Activated CD4-positive, alpha-beta memory T cell treated with anti-CD3 and anti-CD28 coated beads for 36 hours (primary cell): ENCODE measurements at regions not wholly inside any gene's neighbourhood (a gene's known extent, or its start where the extent isn't known, plus 50 kb on each side); places are given as distances from the start of the nearest gene placed in this dataset.

Experiments
- CTCF ChIA-PET: fragments of 350-600 bp; sonication (Branson Sonifier 250); formaldehyde crosslinking; loops from one replicate; lab custom pipeline; 2021; ENCODE audit warnings: antibody characterized with exemption, inconsistent platforms; lab: Charles Lee
- POLR2A ChIA-PET: fragments of 350-600 bp; sonication (Branson Sonifier 250); formaldehyde crosslinking; loops from one replicate; lab custom pipeline; 2021; ENCODE audit warnings: antibody characterized with exemption; lab: Charles Lee
- DNase-seq: peaks from one replicate; pipeline ENCODE4 v3.0.0-alpha.2; 2020
- H3K27ac Mint-ChIP-seq: one replicate; pipeline ENCODE4 v1.8.0; 2021; ENCODE audit warnings: mixed read lengths
- H3K27me3 Mint-ChIP-seq: one replicate; pipeline ENCODE4 v1.8.0; 2021; ENCODE audit warnings: mixed read lengths
- H3K36me3 Mint-ChIP-seq: one replicate; pipeline ENCODE4 v1.8.0; 2021; ENCODE audit warnings: mixed read lengths
- H3K4me1 Mint-ChIP-seq: one replicate; pipeline ENCODE4 v1.8.0; 2021; ENCODE audit warnings: low read depth, mixed read lengths
- H3K4me3 Mint-ChIP-seq: one replicate; pipeline ENCODE4 v1.8.0; 2021; ENCODE audit warnings: mild to moderate bottlenecking, mixed read lengths
- H3K9me3 Mint-ChIP-seq: one replicate; pipeline ENCODE4 v1.8.0; 2021; ENCODE audit warnings: mixed read lengths
- intact Hi-C: fragments of 100-400 bp; cut with micrococcal nuclease; formaldehyde crosslinking; loops from one replicate; pipeline ENCODE4 v1.15.1; 2023

- H3K27ac Mint-ChIP-seq: no peak overlapping the region
- H3K9me3 Mint-ChIP-seq: peaks cover 35% of the 10 kb centered on the region
- ChIA-PET CTCF (no interaction called here), POLR2A (no interaction called here)
- DNase-seq: no peak
- H3K27me3 Mint-ChIP-seq: no peaks in the 10 kb centered on the region
- H3K36me3 Mint-ChIP-seq: peaks cover 3% of the 10 kb centered on the region
- no peak overlapping the region for H3K4me3 Mint-ChIP-seq
- H3K4me1 Mint-ChIP-seq: no peaks in the 10 kb centered on the region
- intact Hi-C loops: no loop called here
Observed at GRCh38 chr16:5704271-5704670, 606.7 kb upstream of the EEF2KMT start.

- Mint-ChIP-seq H3K4me3 (no peak overlapping the region), H3K9me3 (peaks cover 2% of the 10 kb centered on the region), H3K27ac (no peak overlapping the region), H3K36me3 (no peaks in the 10 kb centered on the region), H3K27me3 (no peaks in the 10 kb centered on the region), H3K4me1 (no peaks in the 10 kb centered on the region)
- intact Hi-C loops: no loop called here
- CTCF ChIA-PET: no interaction called here
- POLR2A ChIA-PET: no interaction called here
- DNase-seq: no peak
Observed at GRCh38 chr16:5693426-5693825, 595.8 kb upstream of the EEF2KMT start.

GRCh38 chr16:5681966-5682365 lies 584.4 kb upstream of the EEF2KMT start:
- Mint-ChIP-seq H3K4me3 (no peak overlapping the region), H3K9me3 (peaks cover 5% of the 10 kb centered on the region), H3K27ac (no peak overlapping the region), H3K36me3 (no peaks in the 10 kb centered on the region), H3K4me1 (no peaks in the 10 kb centered on the region), H3K27me3 (no peaks in the 10 kb centered on the region)
- ChIA-PET POLR2A (no interaction called here), CTCF (no interaction called here)
- intact Hi-C loops: no loop called here
- DNase-seq: no peak

GRCh38 chr16:5678371-5678770 lies 580.8 kb upstream of the EEF2KMT start:
- no peaks in the 10 kb centered on the region for H3K36me3 Mint-ChIP-seq
- no peak overlapping the region for H3K4me3 Mint-ChIP-seq
- intact Hi-C loops: no loop called here
- DNase-seq: no peak
- CTCF ChIA-PET: no interaction called here
- H3K27ac Mint-ChIP-seq: no peak overlapping the region
- no peaks in the 10 kb centered on the region for H3K4me1 Mint-ChIP-seq
- H3K27me3 Mint-ChIP-seq: no peaks in the 10 kb centered on the region
- POLR2A ChIA-PET: no interaction called here
- peaks cover 5% of the 10 kb centered on the region for H3K9me3 Mint-ChIP-seq

GRCh38 chr16:5671421-5671820 lies 573.8 kb upstream of the EEF2KMT start:
- Mint-ChIP-seq H3K36me3 (no peaks in the 10 kb centered on the region), H3K4me3 (no peak overlapping the region), H3K9me3 (no peaks in the 10 kb centered on the region), H3K4me1 (no peaks in the 10 kb centered on the region), H3K27ac (no peak overlapping the region), H3K27me3 (no peaks in the 10 kb centered on the region)
- CTCF ChIA-PET: no interaction called here
- POLR2A ChIA-PET: no interaction called here
- no peak for DNase-seq
- intact Hi-C loops: no loop called here

GRCh38 chr16:5670198-5670597 lies 572.6 kb upstream of the EEF2KMT start:
- Mint-ChIP-seq H3K9me3 (no peaks in the 10 kb centered on the region), H3K27ac (no peak overlapping the region), H3K27me3 (no peaks in the 10 kb centered on the region), H3K36me3 (no peaks in the 10 kb centered on the region), H3K4me3 (no peak overlapping the region), H3K4me1 (no peaks in the 10 kb centered on the region)
- intact Hi-C loops: no loop called here
- DNase-seq: no peak
- ChIA-PET CTCF (no interaction called here), POLR2A (no interaction called here)

- Mint-ChIP-seq H3K9me3 (no peaks in the 10 kb centered on the region), H3K4me1 (no peaks in the 10 kb centered on the region), H3K27me3 (no peaks in the 10 kb centered on the region), H3K36me3 (no peaks in the 10 kb centered on the region), H3K27ac (no peak overlapping the region), H3K4me3 (no peak overlapping the region)
- DNase-seq: no peak
- intact Hi-C loops: no loop called here
- POLR2A ChIA-PET: no interaction called here
- CTCF ChIA-PET: no interaction called here
Observed at GRCh38 chr16:5668553-5668952, 571.0 kb upstream of the EEF2KMT start.

- POLR2A ChIA-PET: no interaction called here
- Mint-ChIP-seq H3K36me3 (no peaks in the 10 kb centered on the region), H3K4me1 (no peaks in the 10 kb centered on the region), H3K9me3 (no peaks in the 10 kb centered on the region), H3K27me3 (no peaks in the 10 kb centered on the region), H3K27ac (no peak overlapping the region), H3K4me3 (no peak overlapping the region)
- CTCF ChIA-PET: interaction anchor here (0.6 kb wide), 1 partner anchor 30 kb away, joined by 4 read pairs; no protein-coding TSS in a partner anchor
- DNase-seq: no peak
- intact Hi-C loops: no loop called here
Observed at GRCh38 chr16:5665834-5666233, 568.2 kb upstream of the EEF2KMT start.

GRCh38 chr16:5653789-5654188 lies 556.2 kb upstream of the EEF2KMT start:
- no peak for DNase-seq
- POLR2A ChIA-PET: no interaction called here
- Mint-ChIP-seq H3K9me3 (no peaks in the 10 kb centered on the region), H3K27me3 (no peaks in the 10 kb centered on the region), H3K4me3 (no peak overlapping the region), H3K36me3 (no peaks in the 10 kb centered on the region), H3K4me1 (no peaks in the 10 kb centered on the region), H3K27ac (no peak overlapping the region)
- intact Hi-C loops: no loop called here
- CTCF ChIA-PET: no interaction called here

- Mint-ChIP-seq H3K27me3 (no peaks in the 10 kb centered on the region), H3K4me1 (no peaks in the 10 kb centered on the region), H3K36me3 (no peaks in the 10 kb centered on the region), H3K9me3 (no peaks in the 10 kb centered on the region), H3K4me3 (no peak overlapping the region), H3K27ac (no peak overlapping the region)
- POLR2A ChIA-PET: no interaction called here
- intact Hi-C loops: no loop called here
- CTCF ChIA-PET: no interaction called here
- no peak for DNase-seq
Observed at GRCh38 chr16:5653041-5653440, 555.4 kb upstream of the EEF2KMT start.

- no peaks in the 10 kb centered on the region for H3K36me3 Mint-ChIP-seq
- POLR2A ChIA-PET: no interaction called here
- H3K4me1 Mint-ChIP-seq: no peaks in the 10 kb centered on the region
- no peaks in the 10 kb centered on the region for H3K9me3 Mint-ChIP-seq
- intact Hi-C loops: no loop called here
- no peak overlapping the region for H3K4me3 Mint-ChIP-seq
- DNase-seq: no peak
- CTCF ChIA-PET: no interaction called here
- H3K27ac Mint-ChIP-seq: no peak overlapping the region
- H3K27me3 Mint-ChIP-seq: no peaks in the 10 kb centered on the region
Observed at GRCh38 chr16:5649762-5650743, 552.5 kb upstream of the EEF2KMT start.

- no peak overlapping the region for H3K4me3 Mint-ChIP-seq
- no peaks in the 10 kb centered on the region for H3K27me3 Mint-ChIP-seq
- ChIA-PET CTCF (no interaction called here), POLR2A (no interaction called here)
- intact Hi-C loops: no loop called here
- no peaks in the 10 kb centered on the region for H3K4me1 Mint-ChIP-seq
- H3K36me3 Mint-ChIP-seq: no peaks in the 10 kb centered on the region
- H3K9me3 Mint-ChIP-seq: no peaks in the 10 kb centered on the region
- no peak for DNase-seq
- H3K27ac Mint-ChIP-seq: no peak overlapping the region
Observed at GRCh38 chr16:5647051-5647450, 549.5 kb upstream of the EEF2KMT start.
